NCI-H2081 treated with DMSO at 0.1 percent for 48 hours (cell line): ENCODE measurements at regions not wholly inside any gene's neighbourhood (a gene's known extent, or its start where the extent isn't known, plus 50 kb on each side); places are given as distances from the start of the nearest gene placed in this dataset.

ENCODE experiments used
- DNase-seq: peaks from one replicate; lab custom pipeline; 2025; lab: John Stamatoyannopoulos, UW

DNA sequence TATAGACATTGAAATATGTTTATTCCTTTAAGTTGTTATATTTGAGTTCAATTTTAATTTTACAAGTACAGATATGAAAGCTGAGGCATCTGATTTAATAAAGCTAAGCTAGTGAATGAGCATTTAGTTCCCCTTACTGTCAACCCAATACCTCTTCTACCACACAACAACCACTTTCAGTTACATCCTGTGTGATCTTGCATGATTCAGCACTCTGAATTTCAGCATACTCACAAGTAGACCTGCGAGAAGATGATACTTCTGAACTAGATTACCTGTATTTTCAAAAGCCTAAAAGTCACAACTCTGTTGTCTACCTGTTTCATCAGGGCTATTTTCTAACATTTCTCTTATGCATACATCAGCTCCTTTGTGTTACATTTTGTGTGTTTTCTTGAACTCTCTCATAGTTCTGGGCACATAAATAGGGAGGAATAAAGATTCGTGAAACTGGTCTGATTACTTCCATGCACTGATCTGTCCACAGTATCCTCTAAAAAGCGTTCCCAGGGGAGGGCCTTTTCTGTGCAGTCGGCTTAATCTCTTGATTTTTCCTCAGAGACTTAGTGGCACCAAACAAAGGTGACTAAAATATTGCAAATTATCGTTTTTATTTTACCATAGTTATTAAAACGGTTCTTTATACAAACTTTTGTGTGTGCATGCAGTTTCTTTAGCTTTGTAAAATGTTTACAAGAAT lies 2025.5 kb upstream of the NUDT12 start:
- DNase-seq, result no peak

DNA sequence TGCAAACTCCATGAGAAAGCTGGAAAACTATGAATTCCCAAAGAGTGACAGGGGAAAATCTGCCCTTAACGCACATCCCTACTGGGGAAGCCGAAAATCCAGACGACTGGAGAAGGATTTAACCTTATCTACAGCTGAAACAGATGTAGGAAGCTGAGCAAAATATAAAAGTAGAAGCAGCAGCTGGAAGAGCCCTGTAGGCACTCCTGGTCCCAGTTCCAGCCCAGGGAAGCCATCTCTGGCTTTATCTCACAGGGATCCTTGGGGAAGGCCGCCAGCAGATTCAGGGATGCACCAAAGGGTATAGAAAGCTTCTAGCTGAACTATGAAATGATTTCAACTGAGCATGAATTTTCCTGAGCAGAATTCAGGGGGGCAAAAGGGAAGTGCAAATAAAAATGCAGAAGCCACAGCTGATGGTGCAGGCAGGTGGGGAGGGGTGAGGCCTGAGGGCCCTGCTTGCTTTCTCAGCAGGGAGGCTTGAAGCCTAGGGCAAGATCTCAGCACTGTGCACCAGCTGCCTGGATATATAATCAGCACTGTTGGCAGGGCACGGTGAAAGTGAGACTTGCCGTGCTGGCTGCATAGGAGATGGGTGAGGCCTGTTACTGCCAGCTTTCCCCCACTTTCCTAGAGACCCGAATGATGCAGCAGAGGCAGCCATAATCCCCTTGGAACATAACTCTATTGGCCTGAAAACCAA lies 2019.5 kb upstream of the NUDT12 start:
- DNase-seq, result peak; percentile 40

DNA sequence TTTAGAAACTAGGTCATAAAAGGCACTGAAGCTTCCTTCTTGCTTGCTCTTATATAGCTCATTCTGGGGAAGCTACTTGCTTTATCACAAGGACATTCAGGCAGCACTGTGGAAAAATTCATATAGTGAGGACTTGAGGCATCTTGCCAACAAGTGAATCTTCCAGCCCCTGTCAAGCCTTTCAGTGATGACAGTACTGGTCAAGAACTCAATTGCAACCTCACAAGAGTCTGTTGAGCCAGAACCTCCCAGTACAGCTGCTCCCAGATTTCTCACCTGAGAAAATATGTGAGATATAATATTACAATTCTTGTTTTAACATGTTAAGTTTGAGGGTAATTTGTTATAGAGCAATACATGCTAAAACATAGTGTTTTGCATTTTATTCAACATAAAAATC lies 2011.0 kb upstream of the NUDT12 start:
- no peak for DNase-seq

DNA sequence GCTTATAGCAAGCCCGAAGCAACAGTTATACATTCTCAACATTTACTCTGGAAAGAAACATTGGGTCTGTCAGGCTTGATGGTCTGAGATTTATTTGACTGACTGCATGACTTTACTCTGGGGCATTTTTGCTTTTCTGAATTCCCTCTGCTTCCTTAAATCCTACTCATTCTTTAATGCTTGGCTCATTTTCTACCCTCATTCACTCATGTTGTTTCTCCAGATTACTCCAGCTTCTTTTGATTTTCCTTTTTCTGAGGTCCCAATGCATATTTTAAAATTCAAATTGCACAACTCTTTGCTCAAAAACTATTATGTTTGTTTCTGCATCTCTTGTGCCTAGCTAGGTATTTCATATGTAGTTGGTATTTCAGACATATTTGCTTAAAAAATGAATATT lies 2002.9 kb upstream of the NUDT12 start:
- DNase-seq, result no peak

DNA sequence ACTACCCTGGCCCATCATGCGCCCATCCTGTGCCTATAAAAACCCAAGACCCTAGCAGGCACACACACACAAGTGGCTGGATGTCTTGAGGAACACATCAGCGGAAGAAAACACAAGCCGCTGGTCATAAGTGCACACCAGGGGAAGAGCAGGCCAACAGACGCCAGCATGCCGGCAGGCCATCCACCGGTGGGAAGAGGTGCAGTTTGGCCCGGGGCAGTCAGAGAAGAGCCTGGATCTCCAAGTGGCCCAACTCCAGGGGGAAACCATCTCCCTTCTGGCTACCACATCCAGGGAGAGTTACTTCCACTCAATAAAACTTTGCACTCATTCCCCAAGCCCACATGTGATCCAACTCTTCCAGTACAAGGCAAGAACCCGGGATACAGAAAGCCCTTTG lies 2001.3 kb upstream of the NUDT12 start:
- no peak for DNase-seq

DNA sequence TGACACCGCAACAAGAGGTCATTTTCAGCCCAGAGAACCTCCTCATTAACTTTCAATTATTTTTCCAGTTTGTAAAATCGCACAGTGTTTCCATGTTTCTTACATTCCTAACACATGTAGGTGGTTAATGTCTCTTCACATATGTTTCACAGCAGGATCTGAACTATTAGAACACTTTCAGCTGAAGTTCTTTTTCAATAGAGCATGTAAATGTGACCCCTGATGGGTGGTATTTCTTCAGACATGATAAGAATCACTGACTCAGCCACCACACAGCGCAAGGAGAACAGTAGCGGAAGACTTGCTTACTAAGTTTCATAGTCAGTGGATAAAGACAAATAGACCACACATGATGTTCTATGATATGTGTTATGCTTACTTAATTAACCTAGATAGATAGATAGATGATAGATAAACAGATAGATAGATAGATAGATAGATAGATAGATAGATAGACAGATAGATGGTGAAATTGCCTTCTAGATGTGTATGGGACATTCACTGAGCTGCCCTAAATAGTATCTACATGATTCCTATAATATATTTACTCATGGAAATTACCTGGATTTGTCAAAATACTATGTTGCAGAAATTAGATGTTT lies 1992.1 kb upstream of the NUDT12 start:
- no peak for DNase-seq

DNA sequence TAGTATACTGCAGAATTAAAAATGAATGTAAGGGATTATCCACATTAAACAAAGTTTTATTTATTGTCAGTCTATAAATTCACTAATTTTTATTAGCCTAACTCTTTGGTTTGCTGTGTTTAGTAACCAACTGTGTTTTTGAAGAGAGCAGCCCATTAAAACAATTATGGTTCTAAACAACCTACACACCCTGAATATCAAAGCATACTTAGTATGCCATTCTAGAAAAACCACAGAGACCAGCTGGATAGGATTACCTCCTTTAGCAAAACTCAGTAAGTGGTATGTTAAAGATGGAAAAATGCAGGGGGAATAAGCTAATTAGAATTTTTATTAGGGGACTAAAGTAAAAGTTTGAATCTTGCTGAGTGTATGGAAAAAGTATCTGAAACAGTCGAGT lies 1981.7 kb upstream of the NUDT12 start:
- no peak for DNase-seq

DNA sequence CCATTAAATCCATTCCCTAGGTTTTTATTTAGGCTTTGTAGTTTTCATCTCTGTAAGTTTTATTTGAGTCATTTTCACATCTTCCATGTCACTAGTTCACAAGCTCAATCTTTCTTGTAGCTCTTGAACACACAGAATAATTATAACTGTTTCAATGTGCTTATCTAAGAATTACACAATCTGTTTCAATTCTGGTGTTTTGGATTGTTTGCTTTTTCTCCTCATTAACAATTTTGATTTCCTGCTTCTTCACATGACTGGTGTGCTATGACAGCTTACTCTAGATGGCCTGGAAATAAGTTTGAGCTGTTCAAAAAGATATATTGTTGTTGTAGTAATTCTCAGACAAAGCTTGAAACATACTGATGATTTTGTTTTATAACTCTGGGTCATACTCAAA lies 1974.1 kb upstream of the NUDT12 start:
- no peak for DNase-seq

DNA sequence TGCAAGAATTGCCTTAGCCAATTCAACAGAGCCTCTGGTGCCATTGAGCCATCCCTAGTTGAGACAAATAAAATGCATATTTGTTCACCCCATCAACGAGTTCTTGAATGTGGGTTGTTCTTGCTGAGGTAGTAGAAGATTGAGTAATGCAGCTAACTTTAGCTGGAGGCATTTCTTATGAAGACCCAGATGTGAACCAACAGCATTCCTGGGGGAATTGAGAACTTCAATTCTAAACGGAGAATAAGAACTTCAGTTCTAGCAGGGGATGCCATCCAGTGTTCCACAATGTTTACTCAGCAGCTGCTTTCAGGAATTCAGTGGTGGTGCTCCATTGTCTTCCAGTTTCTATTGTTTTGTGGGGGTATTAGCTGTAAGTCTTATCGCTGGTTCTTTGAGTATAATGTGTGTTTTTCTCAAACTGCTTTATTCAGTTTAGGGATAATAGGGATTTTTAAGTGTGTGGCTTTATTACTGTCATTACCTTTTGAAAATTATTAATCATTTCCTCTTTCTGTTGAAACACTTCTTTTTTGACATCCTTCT lies 1968.2 kb upstream of the NUDT12 start:
- no peak for DNase-seq

DNA sequence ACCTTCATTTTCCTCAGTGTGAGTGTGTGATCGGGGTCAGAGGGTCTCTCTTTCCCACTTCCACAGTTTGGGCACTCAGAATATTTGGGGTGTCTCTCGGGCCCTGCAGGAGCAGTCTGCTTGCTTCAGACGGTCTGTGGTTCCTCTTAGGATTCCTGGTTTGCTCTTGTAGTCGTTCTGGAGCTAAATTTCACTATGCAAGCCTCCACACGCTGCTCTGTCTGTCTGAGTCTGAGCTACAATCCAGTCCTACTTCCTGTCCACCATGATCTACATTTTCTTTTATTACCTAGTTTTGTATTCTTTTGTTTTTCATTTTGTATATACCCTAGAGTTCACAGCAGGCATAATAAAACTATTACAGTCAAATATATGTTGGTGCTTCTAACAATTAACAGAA lies 1967.3 kb upstream of the NUDT12 start:
- DNase-seq, result no peak

DNA sequence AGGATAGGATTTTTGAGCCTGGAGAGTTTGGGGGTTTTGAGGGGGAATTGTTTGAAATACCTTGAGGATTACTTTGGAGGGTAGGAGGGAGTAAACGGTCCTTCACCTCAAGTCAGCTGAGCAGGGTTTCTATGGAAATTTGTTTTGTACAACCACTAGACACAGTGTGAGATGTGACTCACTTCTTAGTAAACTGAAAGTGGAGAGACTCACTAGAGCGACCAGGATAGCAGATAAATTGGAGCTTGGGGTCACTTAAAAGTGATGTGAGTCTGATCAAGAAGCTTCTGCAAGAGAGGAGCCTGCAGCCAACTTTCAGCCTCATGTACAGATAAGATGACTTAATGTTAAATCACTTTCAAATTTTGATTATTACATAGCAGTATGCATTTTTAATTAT lies 1945.9 kb upstream of the NUDT12 start:
- DNase-seq, result no peak

DNA sequence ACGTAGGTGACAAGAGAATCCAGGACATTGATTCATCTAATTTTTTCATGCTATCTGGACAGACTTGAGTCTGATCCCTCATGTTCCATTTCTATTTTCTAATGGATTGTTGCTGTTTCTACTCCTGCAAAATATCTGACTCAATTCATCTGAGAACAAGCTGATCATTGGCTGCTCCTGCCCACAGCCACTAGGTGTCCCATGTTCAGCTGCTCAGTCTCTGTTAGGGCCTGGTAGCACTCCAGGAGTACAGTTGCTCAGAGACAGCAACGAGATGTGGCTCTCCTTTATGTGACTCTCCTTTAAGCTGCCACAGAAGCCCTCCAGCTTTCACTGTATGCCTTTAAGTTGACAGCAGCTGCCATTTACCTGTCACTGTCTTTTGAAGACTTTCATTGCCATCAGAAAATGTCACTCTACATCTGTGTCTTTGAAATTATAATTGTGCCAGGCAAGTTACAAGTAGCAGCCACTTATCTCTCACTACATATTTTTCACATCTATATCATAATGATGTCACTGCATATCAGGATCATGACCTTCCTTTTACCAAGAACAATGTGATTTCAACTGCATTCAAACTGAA lies 1944.2 kb upstream of the NUDT12 start:
- DNase-seq, result no peak

DNA sequence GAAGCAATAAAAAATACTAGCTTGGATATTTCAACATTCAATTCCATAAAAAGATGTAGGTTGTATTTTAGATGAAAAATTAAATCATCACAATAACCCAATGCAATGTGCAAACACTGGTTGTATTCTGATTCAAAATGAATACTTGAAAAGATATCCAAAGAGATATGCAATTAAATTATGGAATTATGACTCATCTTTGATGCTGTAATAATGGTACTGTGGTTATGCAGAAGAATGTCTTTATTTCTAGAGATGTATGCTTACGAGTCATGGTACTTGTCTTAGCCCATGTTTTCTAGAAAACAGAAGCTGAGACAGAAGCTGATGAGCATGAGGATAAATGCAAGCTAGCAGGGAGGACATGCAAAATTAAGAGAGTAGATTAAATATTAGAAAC lies 1941.4 kb upstream of the NUDT12 start:
- DNase-seq, result no peak

DNA sequence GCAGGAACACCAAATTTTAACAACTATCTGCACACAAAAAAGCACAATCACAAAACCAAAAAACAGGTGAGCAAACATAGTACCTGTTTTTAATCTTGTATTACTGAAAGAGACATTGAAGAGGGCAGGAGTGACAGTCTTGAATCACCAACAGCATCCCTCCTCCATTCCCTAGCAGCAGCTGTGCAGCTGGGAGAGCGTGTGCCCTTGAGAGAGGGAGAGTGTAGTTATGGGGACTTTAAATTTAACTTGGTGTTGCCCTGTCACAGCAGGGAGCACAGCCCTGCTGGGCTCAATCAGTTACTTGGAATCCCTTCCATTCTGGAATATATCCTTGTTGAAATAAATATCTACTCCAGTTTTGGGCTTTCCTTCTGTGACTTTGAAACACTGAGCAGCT lies 1938.7 kb upstream of the NUDT12 start:
- no peak for DNase-seq

DNA sequence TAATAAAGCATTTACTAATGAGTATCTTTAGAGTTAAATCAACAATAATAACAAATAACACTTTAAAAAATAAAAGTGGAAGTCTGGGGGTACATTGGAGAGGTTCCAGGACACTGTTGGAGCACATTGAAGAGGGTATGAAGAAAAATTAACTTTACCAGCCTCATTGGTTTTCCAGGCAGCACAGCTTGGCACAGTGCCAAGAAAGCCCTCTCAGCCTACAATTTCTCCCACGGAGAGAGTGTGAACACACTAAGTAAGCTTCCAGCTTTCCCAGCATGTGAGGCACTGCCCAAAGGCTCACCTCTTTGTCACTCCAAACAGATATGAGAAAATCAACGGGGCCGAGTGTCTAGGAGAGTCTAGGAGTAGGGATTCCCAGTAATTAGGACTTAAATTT lies 1912.8 kb upstream of the NUDT12 start:
- no peak for DNase-seq

DNA sequence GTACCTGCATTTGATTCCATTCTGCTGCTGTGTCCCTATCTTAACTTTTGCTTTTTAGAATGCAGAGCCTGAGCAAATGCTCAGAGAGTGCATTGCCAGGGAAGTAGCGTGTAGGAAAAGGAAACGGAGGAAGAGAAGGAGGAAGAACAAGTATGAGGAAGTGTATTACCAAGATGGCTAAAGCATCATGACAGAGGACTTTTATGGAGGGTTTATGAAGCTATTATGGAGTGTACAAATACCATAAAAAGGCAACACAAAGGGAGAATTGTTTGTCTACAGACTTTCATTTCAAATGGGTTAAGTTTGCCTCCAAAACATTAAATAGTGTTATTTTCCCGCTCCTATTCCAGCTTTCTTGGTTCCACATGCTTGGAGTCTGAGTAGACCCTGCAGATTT lies 1899.8 kb upstream of the NUDT12 start:
- no peak for DNase-seq

DNA sequence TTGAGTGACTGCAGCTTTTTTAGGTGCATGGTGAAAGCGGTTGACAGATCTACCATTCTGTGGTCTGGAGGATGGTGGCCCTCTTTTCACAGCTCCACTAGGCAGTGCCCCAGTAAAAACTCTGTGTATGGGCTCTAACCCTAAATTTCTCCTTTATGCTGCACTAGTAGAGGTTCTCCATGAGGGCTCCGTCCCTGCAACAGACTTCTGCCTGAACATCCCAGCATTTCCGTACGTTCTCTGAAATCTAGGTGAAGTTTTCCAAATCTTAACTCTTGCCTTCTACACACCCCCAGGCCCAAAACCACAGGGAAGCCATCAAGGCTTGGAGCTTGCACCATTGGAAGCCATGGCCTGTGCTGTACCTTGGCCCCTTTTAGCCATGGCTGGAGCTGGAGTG lies 1898.1 kb upstream of the NUDT12 start:
- DNase-seq, result no peak

DNA sequence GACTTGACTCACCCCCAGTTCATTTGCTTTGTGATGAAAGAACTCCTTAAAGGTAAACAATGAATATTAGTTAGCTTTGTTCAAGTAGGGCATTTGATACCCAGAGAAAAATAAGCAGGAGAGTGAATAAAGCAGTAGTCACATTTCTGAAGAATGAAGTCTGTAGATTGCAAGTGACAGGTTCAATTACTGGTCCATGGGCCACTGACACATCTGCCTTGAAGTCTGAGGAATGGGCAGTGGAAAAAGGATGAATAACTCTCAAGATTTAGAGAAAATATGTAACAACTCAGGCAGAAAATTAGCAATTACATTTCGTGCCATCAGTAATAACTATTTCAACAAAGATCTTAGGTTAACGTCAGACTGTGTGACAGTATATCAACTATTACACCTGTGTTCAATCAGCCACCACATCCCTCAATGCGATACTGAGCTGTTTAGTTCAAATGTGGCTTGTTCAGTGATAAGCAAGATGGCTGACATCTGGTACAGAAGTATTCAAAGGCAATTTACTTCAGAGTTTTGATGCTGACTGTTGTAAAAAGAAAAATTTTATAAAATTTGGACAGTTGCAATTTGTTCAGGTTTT lies 1890.7 kb upstream of the NUDT12 start:
- DNase-seq, result no peak

DNA sequence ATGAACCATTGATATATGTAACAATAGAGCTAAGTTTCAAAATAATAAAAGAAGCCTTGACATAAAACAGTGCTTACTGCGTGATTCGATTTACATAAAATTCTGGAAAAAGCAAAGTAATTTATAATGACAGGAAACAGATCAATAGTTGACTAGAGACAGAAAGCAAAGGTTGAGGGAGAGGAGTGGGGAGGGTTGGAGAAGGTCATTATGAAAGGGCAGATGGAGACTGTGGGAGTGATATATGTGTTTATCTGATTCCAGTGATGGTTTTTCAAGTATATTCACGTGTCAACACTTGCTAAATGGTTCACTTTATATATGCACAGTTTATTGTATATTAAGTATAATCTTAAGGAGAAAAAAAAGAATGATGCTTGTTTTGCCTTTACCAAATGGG lies 1885.7 kb upstream of the NUDT12 start:
- DNase-seq, result no peak

DNA sequence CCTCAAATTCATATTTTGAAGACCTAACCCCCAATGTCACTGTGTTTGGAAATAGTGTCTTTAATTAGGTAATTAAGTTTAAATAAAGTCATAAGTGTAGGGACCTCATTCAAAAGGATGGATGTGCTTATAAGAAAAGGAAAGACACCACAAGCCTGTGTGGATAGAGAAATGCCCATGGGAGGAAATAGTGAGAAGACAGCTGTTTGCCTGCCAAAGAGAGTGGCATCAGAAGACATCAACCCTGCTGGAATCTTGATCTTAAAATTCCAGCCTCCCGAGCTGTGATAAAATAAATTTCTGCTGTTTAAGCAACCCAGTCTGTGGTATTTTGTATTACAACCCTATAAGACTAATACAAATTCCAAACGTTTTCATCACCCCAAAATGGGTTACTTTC lies 1867.9 kb upstream of the NUDT12 start:
- no peak for DNase-seq

DNA sequence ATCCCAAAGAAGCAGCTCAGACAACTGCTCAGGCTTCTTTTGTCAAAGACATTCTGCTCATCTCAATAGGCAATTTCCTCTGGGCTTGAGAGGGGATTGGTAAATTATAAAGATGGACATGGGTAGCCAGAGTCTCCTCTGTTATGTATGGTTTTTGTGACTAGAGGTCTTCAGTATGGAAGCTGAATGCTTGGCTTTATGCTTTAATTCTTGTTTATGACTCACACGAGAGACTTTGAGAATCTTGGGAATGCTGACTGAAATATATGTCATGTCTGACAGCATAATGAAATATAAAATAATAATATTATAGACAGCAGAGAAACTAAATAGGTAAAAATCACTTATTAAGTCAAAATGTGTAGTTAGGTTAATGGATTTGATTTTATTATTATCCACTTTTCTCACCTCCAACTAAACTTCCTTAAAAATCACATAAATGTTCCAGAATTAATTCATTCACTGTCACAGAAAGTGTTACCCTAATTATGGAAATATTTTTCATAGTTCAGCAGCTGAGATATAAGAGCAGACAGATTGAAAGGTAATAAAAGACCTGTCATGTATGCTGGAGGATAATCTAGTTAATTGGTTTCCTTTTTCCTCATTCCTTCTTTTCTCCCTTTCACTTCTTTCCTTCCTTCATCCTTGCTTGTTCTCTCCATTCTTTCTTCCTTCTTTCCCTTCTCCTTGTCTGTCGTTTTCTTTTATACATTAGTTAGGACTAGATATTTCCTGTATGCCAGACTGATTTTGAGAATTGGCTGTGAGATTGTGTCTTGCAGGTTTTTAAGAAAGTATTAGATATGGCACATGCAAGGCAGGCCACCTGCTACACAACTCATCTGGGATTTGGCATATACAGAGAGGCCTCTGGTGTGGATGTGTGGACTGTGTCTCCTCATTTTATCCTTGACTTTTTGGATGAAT lies 1866.1 kb upstream of the NUDT12 start:
- no peak for DNase-seq
